GM18868 (cell line): ENCODE measurements at regions not wholly inside any gene's neighbourhood (a gene's known extent, or its start where the extent isn't known, plus 50 kb on each side); places are given as distances from the start of the nearest gene placed in this dataset.

ENCODE experiments used
- ATAC-seq: cut with Tn5 transposase; IDR thresholded peaks from one replicate; pipeline ENCODE4 v1.9.1; 2021; ENCODE audit warnings: mild to moderate bottlenecking, moderate library complexity; ENCODE audit not compliant: unreplicated experiment

DNA sequence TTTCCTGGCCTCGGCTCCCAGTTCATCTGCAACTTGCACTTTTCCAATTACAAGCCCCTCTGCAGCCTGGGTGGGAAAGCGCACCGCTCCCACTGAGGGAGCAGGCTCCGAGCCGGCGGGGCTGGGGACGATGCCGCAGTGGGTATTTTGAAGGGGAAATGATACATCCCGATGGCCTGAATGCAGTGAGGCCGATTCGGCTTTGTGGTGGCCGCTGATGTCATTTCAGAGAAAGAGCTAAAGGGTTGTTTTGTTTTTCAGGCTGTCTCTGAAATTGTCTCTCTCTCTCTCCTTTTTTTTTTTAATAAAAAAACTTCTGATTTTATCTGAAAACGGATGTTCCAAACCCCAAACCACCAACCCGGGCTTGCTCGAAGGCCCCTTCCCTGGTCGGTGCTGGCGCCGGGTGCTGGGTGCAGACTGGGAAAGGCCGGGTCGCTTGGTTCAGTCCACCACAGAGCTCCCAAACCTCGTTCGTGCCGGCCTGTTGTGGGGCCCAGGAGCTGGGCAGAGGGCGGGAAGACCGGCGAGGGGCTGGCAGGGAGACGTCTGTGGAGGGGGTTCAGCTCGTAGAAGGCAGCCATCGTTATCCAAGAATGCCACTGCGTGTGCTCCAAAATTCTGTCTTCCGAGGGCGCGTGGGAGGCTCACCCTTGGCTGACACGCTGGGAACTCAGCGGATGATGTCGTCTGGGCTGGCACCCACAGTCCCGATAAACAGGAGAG is 102.8 kb downstream of the FOXL1 start:
- ATAC-seq, result no peak

- no peak for ATAC-seq
These were observed 103.4 kb downstream of the FOXL1 start for GRCh38 chr16:86681757-86682106.

- ATAC-seq, result no peak
These were observed 104.0 kb downstream of the FOXL1 start for GRCh38 chr16:86682219-86682904.

- ATAC-seq, result no peak
These were observed 105.3 kb downstream of the FOXL1 start for GRCh38 chr16:86683441-86684194.

GRCh38 chr16:86685076-86685475 is 106.7 kb downstream of the FOXL1 start:
- no peak for ATAC-seq

GRCh38 chr16:86690970-86691369 is 112.6 kb downstream of the FOXL1 start:
- no peak for ATAC-seq

GRCh38 chr16:86692426-86692825 is 114.1 kb downstream of the FOXL1 start:
- ATAC-seq, result no peak

DNA sequence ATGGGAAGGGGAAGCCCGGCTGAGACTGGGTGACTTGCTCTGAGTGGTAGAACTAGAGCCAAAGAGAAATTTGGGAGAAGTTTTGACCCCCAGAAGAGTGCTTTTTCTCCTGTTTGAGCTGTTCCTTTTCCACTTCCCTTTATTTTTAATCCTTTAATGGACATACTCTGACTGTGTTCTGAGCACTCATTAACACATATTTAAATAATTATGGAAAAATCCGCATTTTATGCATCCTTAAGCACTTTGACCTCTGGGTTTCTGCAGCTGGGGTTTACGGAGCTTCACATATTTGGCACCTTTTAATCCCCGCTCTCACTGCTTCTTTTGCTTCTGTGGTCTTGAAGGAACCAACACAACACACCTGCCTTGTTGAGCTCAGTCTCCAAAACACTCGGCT is 114.7 kb downstream of the FOXL1 start:
- ATAC-seq, result no peak

DNA sequence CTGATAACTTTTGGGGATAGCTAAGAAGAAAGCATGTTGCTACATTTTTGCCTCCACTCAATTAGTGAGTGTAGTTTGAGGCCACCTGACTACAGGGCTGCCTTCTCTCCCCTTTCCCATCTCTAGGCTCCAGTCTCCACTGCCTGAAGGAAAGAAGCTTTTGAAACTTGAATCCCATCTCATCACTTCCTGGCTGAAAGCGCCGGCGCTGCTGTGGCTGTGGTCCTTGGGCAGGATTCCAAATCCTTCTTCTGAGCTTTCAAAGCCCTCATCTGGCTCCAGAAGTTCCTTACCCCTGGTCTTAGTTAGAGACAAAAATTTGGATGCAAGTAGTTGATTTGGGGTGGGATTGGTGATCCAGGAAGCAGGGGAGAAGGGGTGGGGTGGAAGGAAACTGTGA is 119.4 kb downstream of the FOXL1 start:
- no peak for ATAC-seq

DNA sequence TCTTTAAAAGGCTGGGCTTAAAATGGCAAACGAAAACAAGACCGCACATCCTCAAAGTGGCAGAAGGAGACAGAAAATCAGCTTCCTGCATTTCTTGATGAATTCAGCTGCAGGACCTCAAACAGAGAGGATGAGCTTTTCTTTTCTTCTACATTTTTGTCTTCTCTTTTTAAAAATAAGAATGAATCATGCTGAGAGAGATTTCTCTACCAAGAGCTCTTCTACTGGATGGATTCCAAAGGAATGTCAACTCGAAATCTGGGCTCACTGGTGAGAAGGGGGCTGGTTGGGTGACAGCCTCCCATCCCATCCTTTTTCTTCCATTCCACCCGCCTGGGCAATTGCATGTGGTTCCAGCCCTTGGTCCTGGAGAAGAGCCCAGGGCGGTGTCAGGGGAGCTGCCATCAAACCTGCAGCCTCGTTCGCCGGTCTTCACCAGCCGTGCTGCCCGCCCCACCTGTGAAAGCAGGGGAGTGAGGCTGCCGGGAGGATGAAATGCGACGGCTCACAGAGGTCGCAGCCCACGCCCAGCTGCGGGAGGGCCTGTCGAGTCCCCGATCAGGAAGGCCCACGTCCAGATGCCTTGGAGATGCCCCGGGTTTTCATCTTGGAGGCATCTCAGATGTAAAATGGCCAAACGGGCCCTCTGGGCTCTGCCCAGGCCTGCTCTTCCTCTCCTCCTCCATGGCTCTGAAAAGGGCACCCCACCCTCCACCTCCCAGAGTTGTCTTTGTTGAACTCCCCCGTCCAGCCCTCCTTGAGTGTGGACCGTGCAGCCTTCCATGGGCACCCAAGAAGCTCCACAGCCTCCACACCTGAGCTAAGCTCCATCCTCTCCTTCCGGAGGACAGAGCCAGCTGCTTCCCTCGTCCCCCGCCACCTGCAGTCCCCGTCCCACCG is 121.9 kb downstream of the FOXL1 start:
- no peak for ATAC-seq

- no peak for ATAC-seq
These were observed 123.1 kb downstream of the FOXL1 start for GRCh38 chr16:86701286-86701975.

DNA sequence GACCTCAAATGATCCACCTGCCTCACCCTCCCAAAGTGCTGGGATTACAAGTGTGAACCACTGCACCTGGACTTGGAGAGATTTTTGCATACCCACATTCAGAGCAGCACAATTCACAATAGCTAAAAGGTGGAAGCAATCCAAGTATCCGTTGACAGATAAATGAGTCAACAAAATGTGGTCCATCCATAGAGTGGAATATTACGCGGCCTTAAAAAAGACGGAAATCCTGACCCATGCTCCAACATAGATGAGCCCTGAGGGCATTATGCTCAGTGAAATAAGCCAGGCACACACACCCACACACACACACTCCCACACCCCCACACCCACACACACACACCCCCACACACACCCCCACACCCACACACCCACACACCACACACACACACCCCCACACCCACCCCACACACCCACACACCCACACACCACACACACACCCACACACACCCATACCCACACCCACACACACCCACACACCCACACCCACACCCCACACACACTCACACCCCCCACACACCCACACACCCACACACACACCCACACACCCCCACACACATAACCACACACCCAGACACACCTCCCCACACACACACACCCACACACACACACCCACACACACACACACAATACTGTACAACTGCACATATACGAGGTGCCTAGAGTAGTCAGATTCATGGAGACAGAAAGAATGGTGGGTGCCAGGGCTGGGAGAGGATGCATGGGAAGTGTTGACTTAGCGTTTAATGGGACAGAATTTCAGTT is 124.7 kb downstream of the FOXL1 start:
- ATAC-seq, result no peak

DNA sequence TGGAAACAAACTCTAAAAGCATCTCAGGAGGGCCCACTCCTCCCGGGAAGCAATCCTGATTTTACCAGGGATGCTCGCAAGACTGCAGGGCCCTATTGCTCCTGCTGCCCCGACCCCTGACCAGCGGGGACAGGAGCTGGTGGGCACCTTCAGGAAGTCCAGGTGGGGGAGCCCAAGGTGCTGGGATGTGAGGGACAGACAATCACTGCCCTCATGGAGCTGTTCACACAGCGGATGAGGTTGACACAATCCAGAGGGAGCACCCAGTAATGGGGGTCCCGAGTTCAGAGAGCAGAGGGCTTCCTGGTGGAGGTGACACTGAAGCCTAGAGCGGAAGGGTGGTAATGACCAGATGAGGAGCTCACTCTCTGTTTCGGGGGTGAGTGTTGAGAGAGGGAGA is 126.2 kb downstream of the FOXL1 start:
- no peak for ATAC-seq

- no peak for ATAC-seq
These were observed 128.4 kb downstream of the FOXL1 start for GRCh38 chr16:86706726-86707125.

- ATAC-seq, result no peak
These were observed 128.8 kb downstream of the FOXL1 start for GRCh38 chr16:86707171-86707570.

- no peak for ATAC-seq
These were observed 129.2 kb downstream of the FOXL1 start for GRCh38 chr16:86707581-86707980.

- no peak for ATAC-seq
These were observed 130.1 kb downstream of the FOXL1 start for GRCh38 chr16:86708431-86708830.

DNA sequence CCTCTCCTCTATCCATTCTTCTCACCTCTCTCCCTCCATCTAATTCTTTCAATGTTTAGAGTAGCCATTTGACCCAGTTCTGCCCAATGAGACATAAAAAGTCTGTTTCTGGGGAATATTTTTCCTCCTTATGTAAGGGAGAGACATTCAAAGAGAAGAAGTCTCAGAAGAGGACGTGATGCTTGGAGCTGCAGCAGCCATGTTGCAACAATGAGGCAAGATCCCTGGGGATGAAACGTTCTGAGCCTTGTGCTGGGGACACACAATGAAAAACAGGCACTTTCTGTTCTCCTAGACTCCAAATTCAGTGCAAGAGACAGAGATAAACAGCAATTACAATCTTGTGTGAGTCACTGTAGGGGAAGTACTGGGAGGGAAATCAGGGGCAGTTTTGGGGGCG is 130.8 kb downstream of the FOXL1 start:
- no peak for ATAC-seq

GRCh38 chr16:86709902-86710601 is 131.7 kb downstream of the FOXL1 start:
- no peak for ATAC-seq
